HepG2 (cell line): ENCODE measurements at regions not wholly inside any gene's neighbourhood (a gene's known extent, or its start where the extent isn't known, plus 50 kb on each side); places are given as distances from the start of the nearest gene placed in this dataset.
A peak's percentile ranks its signal among the peaks of the same experiment; 100 is the strongest.

ENCODE experiments used
- ATAC-seq: fragments of 200-7000 bp; cut with Tn5 transposase; 3 replicates; pipeline ENCODE4 v1.9.1; 2020; ENCODE audit warnings: mild to moderate bottlenecking, moderate library complexity
- BruUV-seq: library from RNA; stranded (reverse); fragments of 400-500 nt; replicated peaks from 2 replicates; lab custom pipeline; 2021; lab: Mats Ljungman, UMichigan
- CTCF ChIA-PET: fragments of 300-600 bp; formaldehyde crosslinking; extraction: SDS; loops from one replicate; lab custom pipeline; 2021; ENCODE audit warnings: low total read pairs, inconsistent platforms, low intra/inter-chr PET ratio; lab: Yijun Ruan, JAX
- POLR2A ChIA-PET: fragments of 350-600 bp; sonication (Branson Sonifier 250); formaldehyde crosslinking; loops from one replicate; lab custom pipeline; 2020; ENCODE audit warnings: antibody characterized with exemption, inconsistent platforms; lab: Yijun Ruan, JAX
- DNase-seq: peaks from one replicate; pipeline ENCODE4 v3.0.0-alpha.2; 2015; ENCODE audit warnings: low spot score
- FAIRE-seq: peaks from 3 replicates; lab custom pipeline; 2011; peaks lifted over from hg19 to GRCh38; lab: Jason Lieb, UNC
- H2AFZ ChIP-seq: one replicate; pipeline ENCODE4 v1.6.1; 2011; ENCODE audit warnings: low read length, inconsistent platforms
- H3K27ac ChIP-seq: fragments of 300-600 bp; 3 replicates; pipeline ENCODE4 v1.8.0; 2011; ENCODE audit warnings: mixed run types, mild to moderate bottlenecking, mixed read lengths, low read length, inconsistent platforms; ENCODE audit not compliant: insufficient read depth; ENCODE audit errors: extremely low read length
- H3K27me3 ChIP-seq, 2 experiments: fragments of 200-600 bp in 1 of 2; 2 replicates in 1 of 2; 3 replicates in 1 of 2; pipeline versions ENCODE4 v1.6.0 to v1.8.0; 2011; ENCODE audit warnings: low read length in 2 of 2, mild to moderate bottlenecking in 2 of 2, moderate library complexity in 2 of 2, inconsistent platforms in 1 of 2; ENCODE audit not compliant: insufficient read depth in 2 of 2, control insufficient read depth in 1 of 2
- H3K36me3 ChIP-seq, 2 experiments: fragments of 200-600 bp in 1 of 2; replicated peaks in 1 of 2; 2 replicates in 1 of 2; 3 replicates in 1 of 2; pipeline versions ENCODE4 v1.5.1 to v1.8.0; 2011; ENCODE audit warnings: low read length in 2 of 2, inconsistent platforms in 1 of 2; ENCODE audit not compliant: insufficient read depth in 2 of 2, control insufficient read depth in 1 of 2
- H3K4me1 ChIP-seq: 2 replicates; pipeline ENCODE4 v1.5.1; 2012; ENCODE audit warnings: low read length, inconsistent platforms; ENCODE audit not compliant: insufficient read depth
- H3K4me2 ChIP-seq: 2 replicates; pipeline ENCODE4 v1.6.0; 2011; ENCODE audit warnings: low read depth, low read length, inconsistent platforms
- H3K4me3 ChIP-seq, 3 experiments: fragments of 200-600 bp in 1 of 3; sonication (generic), shearing (Covaris generic) in 1 of 3; replicated peaks in 1 of 3; 2 replicates each; pipeline ENCODE4 v1.5.1; 2011 to 2016; ENCODE audit warnings: low read length in 3 of 3, inconsistent platforms in 2 of 3, low read depth in 2 of 3, mild to moderate bottlenecking in 2 of 3, control low read depth in 1 of 3, mixed read lengths in 1 of 3; ENCODE audit not compliant: insufficient read depth in 1 of 3
- H3K79me2 ChIP-seq: one replicate; pipeline ENCODE4 v1.6.1; 2011; ENCODE audit warnings: low read length, inconsistent platforms; ENCODE audit not compliant: insufficient read depth
- H3K9ac ChIP-seq: 2 replicates; pipeline ENCODE4 v1.6.0; 2011; ENCODE audit warnings: mild to moderate bottlenecking, low read depth, low read length, inconsistent platforms; ENCODE audit not compliant: insufficient read depth
- H3K9me3 ChIP-seq: 2 replicates; pipeline ENCODE4 v1.5.1; 2012; ENCODE audit warnings: mild to moderate bottlenecking, low read length
- H4K20me1 ChIP-seq: 2 replicates; pipeline ENCODE4 v1.6.0; 2011; ENCODE audit warnings: inconsistent platforms, mild to moderate bottlenecking, low read length, moderate library complexity; ENCODE audit not compliant: insufficient read depth
- ATM ChIP-seq: fragments of 450-650 bp; IDR thresholded peaks from 2 replicates; pipeline ENCODE4 v1.7.1; 2017; ENCODE audit warnings: mild to moderate bottlenecking, borderline replicate concordance
- HNRNPK ChIP-seq: fragments of 200-400 bp; formaldehyde crosslinking; IDR thresholded peaks from 2 replicates; pipeline ENCODE4 v1.6.1; 2018; ENCODE audit warnings: low read length, low read depth, moderate library complexity, mild to moderate bottlenecking; ENCODE audit not compliant: poor library complexity, severe bottlenecking
- MLLT10 ChIP-seq: sonication (generic); formaldehyde crosslinking; IDR thresholded peaks from 2 replicates; pipeline ENCODE4 v1.4.0; 2020; ENCODE audit warnings: missing genetic modification reagents
- POLR2A ChIP-seq, 2 experiments: IDR thresholded peaks; 2 replicates each; pipeline ENCODE4 v1.6.1; 2011; ENCODE audit warnings: low read depth in 2 of 2, low read length in 2 of 2, mild to moderate bottlenecking in 1 of 2, moderate library complexity in 1 of 2; ENCODE audit not compliant: insufficient read depth in 1 of 2
- ZNF367 ChIP-seq: sonication (generic); formaldehyde crosslinking; IDR thresholded peaks from 2 replicates; pipeline ENCODE4 v1.4.0; 2020; ENCODE audit warnings: missing genetic modification reagents, borderline replicate concordance
- ZSCAN31 ChIP-seq: sonication (generic); formaldehyde crosslinking; IDR thresholded peaks from 2 replicates; pipeline ENCODE4 v1.5.0; 2020; ENCODE audit warnings: low read depth, mild to moderate bottlenecking, missing genetic modification reagents
- WGBS: methylation state at CpG from one replicate; pipeline ENCODE4 v1.1.6; 2017; ENCODE audit warnings: low lambda C conversion rate; 5-methylcytosine and 5-hydroxymethylcytosine counted together
- in situ Hi-C: cut with HindIII; loops from 2 replicates; pipeline ENCODE4 v1.10.0; 2017; ENCODE audit warnings: low pct_unique_long_range_greater_than_20kb; ENCODE audit not compliant: extremely low pct_ligation_motif_present
- intact Hi-C: fragments of 100-400 bp; cut with micrococcal nuclease; formaldehyde crosslinking; loops from one replicate; pipeline ENCODE4 v1.10.0; 2022; ENCODE audit not compliant: unreplicated experiment
- TF ChIP-seq, protein P1 (sequence below): sonication (generic); formaldehyde crosslinking; IDR thresholded peaks from 2 replicates; pipeline ENCODE4 v1.4.0; 2020; ENCODE audit warnings: missing genetic modification reagents, borderline replicate concordance
- TF ChIP-seq, protein P2 (sequence below): sonication (generic); formaldehyde crosslinking; IDR thresholded peaks from 2 replicates; pipeline ENCODE4 v1.8.0; 2022; ENCODE audit warnings: missing genetic modification reagents, low read depth, mild to moderate bottlenecking, borderline replicate concordance
- TF ChIP-seq, protein P3 (sequence below): sonication (generic); formaldehyde crosslinking; IDR thresholded peaks from 2 replicates; pipeline ENCODE4 v1.4.0; 2020; ENCODE audit warnings: missing genetic modification reagents, borderline replicate concordance
- TF ChIP-seq, protein P4 (sequence below): sonication (generic); formaldehyde crosslinking; IDR thresholded peaks from 2 replicates; pipeline ENCODE4 v1.8.0; 2022; ENCODE audit warnings: missing genetic modification reagents, mild to moderate bottlenecking, borderline replicate concordance
- TF ChIP-seq, protein P5 (sequence below): sonication (generic); formaldehyde crosslinking; IDR thresholded peaks from 2 replicates; pipeline ENCODE4 v1.4.0; 2020; ENCODE audit warnings: missing genetic modification reagents

DNA sequence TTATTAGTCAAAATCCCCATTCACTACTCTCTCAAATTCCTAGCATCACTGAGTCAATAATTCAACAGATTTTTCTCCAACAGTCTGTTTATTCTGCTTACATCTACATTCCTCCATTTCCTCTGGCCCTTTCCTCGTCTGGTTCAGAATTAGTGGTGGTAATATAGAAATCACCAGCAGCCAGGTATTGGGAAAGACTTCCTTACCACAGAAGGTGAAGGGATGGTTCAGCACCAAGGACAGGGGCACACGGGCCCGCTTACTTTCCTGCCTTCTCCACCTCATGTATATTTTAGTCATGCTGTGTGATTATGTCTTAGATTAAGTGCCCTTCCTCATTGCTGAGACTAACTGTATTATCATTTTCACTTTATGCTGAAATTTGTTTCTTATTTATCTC is 70.4 kb upstream of the APBB1IP start (continued):
- no peak for TF ChIP-seq ATM
- no peak for TF ChIP-seq MLLT10 (CRISPR knock-in tag)
- no peak for TF ChIP-seq ZSCAN31 (CRISPR knock-in tag)
- TF ChIP-seq, protein P1, sequence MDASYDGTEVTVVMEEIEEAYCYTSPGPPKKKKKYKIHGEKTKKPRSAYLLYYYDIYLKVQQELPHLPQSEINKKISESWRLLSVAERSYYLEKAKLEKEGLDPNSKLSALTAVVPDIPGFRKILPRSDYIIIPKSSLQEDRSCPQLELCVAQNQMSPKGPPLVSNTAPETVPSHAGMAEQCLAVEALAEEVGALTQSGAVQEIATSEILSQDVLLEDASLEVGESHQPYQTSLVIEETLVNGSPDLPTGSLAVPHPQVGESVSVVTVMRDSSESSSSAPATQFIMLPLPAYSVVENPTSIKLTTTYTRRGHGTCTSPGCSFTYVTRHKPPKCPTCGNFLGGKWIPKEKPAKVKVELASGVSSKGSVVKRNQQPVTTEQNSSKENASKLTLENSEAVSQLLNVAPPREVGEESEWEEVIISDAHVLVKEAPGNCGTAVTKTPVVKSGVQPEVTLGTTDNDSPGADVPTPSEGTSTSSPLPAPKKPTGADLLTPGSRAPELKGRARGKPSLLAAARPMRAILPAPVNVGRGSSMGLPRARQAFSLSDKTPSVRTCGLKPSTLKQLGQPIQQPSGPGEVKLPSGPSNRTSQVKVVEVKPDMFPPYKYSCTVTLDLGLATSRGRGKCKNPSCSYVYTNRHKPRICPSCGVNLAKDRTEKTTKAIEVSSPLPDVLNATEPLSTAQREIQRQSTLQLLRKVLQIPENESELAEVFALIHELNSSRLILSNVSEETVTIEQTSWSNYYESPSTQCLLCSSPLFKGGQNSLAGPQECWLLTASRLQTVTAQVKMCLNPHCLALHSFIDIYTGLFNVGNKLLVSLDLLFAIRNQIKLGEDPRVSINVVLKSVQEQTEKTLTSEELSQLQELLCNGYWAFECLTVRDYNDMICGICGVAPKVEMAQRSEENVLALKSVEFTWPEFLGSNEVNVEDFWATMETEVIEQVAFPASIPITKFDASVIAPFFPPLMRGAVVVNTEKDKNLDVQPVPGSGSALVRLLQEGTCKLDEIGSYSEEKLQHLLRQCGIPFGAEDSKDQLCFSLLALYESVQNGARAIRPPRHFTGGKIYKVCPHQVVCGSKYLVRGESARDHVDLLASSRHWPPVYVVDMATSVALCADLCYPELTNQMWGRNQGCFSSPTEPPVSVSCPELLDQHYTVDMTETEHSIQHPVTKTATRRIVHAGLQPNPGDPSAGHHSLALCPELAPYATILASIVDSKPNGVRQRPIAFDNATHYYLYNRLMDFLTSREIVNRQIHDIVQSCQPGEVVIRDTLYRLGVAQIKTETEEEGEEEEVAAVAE (CRISPR knock-in tag) = 0 out of 2 replicates have a peak, but pooled peaks have one; percentile 37
- TF ChIP-seq, protein P2, sequence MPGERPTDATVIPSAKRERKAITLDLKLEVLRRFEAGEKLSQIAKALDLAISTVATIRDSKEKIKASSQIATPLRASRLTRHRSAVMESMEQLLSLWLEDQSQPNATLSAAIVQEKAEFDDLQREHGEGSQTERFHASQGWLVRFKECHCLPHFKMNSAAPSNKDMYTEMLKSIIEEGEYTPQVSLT (CRISPR knock-in tag) = no peak
- TF ChIP-seq, all 625 proteins: peak for 22

DNA sequence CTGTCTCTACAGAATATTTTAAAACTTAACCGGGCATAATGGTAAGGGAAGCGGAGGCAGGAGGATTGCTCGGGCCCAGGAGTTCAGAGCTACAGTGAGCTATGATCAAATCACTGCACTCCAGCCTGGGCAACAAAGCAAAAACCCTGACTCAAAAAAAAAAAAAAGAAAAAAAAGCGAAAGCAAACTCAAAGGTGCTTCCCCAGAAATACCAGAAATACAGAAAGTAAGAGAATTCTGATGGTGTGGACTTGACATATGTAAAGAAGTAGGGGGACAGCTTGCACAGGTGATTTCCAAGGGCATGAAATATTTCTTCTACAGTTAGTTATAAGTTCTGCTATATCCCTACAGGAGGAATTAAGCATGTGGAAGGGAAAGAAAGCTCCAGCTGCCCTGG is 69.7 kb upstream of the APBB1IP start:
- Histone ChIP-seq H4K20me1 (no peaks in the 10 kb centered on the region), H2AFZ (no peak overlapping the region), H3K4me2 (no peak overlapping the region), H3K4me1 (no peaks in the 10 kb centered on the region), H3K36me3 (no peaks in the 10 kb centered on the region), H3K4me3 (no peak overlapping the region), H3K9me3 (no peaks in the 10 kb centered on the region), H3K9ac (no peak overlapping the region), H3K27ac (no peak overlapping the region), H3K27me3 (no peaks in the 10 kb centered on the region), H3K79me2 (no peaks in the 10 kb centered on the region)
- no peak for DNase-seq
- intact Hi-C loops = no loop called here
- TF ChIP-seq, protein P3, sequence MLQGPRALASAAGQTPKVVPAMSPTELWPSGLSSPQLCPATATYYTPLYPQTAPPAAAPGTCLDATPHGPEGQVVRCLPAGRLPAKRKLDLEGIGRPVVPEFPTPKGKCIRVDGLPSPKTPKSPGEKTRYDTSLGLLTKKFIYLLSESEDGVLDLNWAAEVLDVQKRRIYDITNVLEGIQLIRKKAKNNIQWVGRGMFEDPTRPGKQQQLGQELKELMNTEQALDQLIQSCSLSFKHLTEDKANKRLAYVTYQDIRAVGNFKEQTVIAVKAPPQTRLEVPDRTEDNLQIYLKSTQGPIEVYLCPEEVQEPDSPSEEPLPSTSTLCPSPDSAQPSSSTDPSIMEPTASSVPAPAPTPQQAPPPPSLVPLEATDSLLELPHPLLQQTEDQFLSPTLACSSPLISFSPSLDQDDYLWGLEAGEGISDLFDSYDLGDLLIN (CRISPR knock-in tag) = no peak
- TF ChIP-seq POLR2A (IDR thresholded peaks at IDR 0.05; ENCODE audit: insufficient read depth in 1 of 2, low read depth in 2 of 2, low read length in 2 of 2) (no peak), ZNF367 (no peak), HNRNPK (no peak)
- TF ChIP-seq, protein P4, sequence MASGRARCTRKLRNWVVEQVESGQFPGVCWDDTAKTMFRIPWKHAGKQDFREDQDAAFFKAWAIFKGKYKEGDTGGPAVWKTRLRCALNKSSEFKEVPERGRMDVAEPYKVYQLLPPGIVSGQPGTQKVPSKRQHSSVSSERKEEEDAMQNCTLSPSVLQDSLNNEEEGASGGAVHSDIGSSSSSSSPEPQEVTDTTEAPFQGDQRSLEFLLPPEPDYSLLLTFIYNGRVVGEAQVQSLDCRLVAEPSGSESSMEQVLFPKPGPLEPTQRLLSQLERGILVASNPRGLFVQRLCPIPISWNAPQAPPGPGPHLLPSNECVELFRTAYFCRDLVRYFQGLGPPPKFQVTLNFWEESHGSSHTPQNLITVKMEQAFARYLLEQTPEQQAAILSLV (CRISPR knock-in tag) = no peak
- TF ChIP-seq, protein P5, sequence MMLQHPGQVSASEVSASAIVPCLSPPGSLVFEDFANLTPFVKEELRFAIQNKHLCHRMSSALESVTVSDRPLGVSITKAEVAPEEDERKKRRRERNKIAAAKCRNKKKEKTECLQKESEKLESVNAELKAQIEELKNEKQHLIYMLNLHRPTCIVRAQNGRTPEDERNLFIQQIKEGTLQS (CRISPR knock-in tag) = no peak
- ATAC-seq = no peak
- WGBS = 17% methylated on average over 4 of the region's 4 CpGs
- ChIA-PET POLR2A (no interaction called here), CTCF (no interaction called here)
- in situ Hi-C loops = no loop called here
- FAIRE-seq = no peak
- no TSS peak for BruUV-seq
